GM18508 (cell line): ENCODE measurements at regions not wholly inside any gene's neighbourhood (a gene's known extent, or its start where the extent isn't known, plus 50 kb on each side); places are given as distances from the start of the nearest gene placed in this dataset.
A peak's percentile ranks its signal among the peaks of the same experiment; 100 is the strongest.

Source experiments
- ATAC-seq: cut with Tn5 transposase; IDR thresholded peaks from one replicate; pipeline ENCODE4 v1.9.1; 2021; ENCODE audit warnings: moderate number of reproducible peaks; ENCODE audit not compliant: insufficient read depth, unreplicated experiment

GRCh38 chr13:40387775-40388174 is 278.7 kb downstream of the FOXO1 start:
- no peak for ATAC-seq

DNA sequence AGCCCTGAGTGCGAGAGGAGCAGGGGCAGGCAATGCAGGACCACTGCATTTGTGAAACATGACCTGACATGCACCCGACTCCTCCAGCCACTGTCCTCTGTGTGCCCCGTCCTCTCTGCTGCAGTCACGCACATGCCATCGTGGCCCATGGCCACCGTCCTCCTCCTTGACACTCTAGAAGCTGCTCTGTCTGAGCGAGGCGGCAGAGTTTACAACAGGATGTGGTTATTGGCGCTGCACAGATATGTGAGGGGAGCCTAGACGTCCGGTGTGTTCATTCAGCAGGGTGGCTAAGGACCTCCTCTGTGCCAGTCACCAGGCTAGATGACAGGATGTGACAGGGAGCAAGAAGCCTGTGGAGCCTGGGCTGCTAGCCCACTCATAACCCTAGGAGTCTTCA is 277.8 kb downstream of the FOXO1 start:
- peak; percentile 95 for ATAC-seq

GRCh38 chr13:40389081-40389641 is 277.3 kb downstream of the FOXO1 start:
- peak; percentile 33 for ATAC-seq

- ATAC-seq, result no peak
These were observed 276.0 kb downstream of the FOXO1 start for GRCh38 chr13:40390401-40390916.

- ATAC-seq, result no peak
These were observed 274.7 kb downstream of the FOXO1 start for GRCh38 chr13:40391788-40392187.

GRCh38 chr13:40394304-40394985 is 272.0 kb downstream of the FOXO1 start:
- no peak for ATAC-seq

GRCh38 chr13:40398065-40398464 is 268.4 kb downstream of the FOXO1 start:
- ATAC-seq, result no peak

GRCh38 chr13:40399756-40400155 is 266.7 kb downstream of the FOXO1 start:
- ATAC-seq, result no peak

DNA sequence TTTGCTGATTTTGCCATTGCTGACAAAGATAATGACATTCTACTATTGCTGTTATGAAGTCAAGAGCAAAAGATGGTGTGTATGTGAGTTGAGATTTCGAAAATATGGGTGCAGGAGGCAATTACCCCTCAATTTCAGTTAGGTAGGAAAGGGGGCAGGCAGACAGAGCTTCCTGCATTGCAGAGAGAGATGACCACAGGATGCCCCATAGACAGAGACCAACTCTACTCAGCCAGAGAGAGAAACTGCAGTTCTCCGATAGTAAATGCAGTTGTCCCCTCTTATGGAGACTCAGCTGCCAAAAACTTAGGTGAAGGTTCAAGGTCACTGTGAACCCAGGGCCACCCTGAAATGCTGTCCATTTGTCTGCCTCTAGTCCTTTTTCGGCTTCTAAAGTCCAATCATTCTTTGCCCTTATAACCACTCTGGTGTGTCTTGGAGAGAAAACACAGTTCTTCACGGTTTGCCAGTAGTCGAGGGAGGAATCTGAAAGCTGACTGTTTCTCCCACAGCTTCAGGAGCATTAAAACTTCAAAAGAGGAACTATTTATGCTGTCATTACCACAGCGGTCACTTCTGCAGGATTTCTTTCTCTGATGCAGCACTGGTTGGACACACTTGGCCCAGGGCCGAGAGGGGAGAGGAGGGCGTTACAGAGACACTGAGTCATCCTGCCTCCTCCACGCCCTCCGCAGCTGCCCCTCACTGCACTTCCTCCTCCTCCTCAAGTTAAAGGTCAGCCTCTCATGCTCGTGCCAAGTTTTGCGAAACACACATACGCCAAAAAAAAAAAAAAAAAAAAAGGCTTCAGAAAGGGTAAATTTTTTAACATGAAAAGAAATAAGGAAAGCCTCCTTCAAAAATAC is 264.3 kb downstream of the FOXO1 start:
- peak; percentile 96 for ATAC-seq

- ATAC-seq, result no peak
These were observed 263.5 kb downstream of the FOXO1 start for GRCh38 chr13:40402931-40403431.

DNA sequence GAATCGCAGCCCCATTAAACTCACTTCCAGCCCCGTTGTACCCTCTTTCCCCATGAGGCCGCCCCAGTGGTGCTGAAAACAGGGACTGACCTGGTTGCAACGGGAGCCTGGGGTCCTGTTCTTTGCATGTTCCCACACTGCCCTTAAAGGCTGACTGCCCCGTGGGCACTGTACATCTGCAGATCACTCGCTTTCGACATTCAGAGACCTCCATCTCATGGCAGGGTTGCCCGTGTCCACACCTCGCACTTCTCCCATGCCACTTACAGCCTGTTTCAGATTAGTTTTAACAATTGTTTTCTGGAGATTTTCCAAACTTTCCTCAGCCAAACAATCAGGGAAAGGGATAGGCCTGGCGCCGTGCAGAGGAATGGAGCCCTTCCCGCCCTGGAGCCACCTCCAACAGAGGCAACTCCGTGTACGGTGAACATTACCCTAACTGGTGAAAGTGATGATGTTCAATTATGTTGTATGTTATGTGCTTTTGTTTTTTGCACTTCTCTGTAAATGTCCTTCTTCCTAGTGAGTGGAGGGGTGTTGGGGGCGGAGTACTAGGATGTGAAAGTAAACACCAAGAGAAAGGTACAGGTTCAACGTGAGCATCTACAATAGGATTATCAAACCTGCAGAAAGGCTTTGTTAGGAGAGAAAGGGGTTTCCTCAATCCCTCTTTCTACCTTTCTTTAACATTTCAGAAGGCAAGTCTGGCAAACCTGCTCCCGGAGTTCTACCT is 262.8 kb downstream of the FOXO1 start:
- ATAC-seq, result no peak

DNA sequence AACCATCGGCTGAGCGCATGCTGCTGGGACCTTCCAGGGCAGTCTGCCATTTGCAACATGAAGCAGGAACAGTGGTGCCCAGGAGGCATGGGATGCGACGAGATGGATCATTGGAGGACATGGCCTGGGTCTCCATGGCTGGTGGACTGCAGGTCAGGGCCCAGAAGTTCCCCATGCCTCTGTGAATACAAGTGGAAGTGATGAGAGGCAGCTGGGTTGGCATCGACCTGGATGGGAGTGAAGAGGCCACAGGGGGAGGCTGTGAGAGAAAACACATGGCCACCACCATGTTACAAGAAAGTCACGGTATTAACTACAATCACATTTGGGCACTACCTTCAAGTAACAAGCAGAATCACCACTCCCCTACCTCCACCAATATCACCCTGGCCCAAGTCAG is 262.0 kb downstream of the FOXO1 start:
- no peak for ATAC-seq

DNA sequence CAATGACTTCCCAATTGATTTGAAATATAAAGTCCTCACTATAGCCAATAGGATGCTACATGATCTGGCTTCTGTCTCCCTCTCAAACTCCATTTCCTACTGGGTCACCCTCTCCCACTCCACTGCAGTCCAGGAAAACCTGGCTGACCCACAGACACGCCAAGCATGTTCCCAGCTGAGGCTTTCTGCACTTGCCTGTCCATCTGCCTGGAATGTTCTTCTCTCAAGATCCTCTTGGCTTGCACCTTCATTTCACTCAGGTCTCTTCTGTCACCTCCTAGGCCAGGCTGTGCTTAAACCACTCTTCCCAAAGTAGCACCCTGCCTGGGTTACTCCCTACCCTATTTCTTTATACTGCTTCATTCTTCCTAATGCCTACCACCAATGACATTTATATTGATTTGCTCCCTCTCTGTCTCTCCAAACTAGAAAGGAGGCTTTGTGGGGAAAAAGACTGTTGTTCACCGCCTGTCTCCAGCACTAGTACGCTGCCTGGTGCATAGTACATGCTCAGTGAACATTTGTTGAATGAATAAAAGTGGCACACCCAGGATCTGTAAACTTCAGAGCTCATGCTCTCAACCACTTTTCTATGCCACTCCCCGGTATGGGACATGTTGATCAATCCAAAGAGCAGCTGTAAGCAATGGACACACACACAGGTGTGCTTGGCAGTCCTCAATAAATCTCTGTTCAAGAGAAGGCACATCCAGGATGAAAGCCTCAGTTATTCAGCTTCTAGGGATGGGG is 261.3 kb downstream of the FOXO1 start:
- ATAC-seq, result no peak

DNA sequence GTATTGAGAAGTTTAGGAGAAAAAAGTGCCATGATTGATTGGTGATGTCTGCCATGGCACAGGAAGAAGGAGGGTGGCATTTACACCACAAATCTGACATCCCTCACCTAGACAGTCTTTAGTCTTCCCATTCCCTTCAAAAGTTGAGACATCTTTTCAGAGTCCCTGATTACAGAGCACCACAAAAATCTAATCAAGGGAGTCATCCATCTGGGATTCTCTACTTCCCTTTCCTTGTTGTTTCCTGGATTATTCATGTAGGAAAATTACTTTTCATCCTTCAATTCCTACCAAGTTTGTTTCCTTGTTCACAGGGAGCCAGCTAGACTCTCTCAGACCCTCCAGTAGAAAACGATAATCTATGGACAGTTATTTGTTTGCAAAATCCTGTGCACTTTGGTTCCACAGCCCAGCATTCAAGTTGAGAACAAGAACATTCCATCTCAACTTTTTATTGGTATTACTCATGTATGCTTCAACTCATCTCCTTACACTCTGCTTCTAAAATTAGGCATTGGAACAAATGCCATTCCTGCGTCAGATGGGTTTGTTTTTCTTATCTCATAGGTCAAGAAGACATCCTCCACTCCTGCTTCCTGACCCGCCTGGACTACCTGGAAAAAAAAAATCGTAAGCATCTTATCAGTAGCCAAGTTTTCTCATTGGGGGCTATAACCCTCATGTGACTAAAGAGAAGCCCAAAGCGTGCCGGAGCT is 259.9 kb downstream of the FOXO1 start:
- ATAC-seq, result no peak

DNA sequence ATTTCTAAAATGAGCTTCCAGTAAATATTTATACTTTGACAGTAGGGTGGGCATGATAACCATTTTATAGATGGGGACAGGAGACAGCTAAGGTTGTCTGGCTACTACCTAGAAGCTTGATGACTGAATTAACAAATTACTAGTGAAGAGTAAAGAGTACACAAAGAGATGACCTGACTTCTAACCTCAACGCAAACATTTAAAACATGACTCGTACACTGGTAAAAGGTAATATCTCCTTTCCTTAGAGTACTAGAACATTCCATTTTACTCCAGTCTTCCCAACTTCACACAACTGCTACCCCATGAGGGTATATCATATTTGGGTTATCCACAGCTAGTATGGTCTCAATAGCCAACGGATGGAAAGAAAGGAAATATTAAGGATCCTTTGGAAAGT is 258.9 kb downstream of the FOXO1 start:
- no peak for ATAC-seq

GRCh38 chr13:40408602-40409001 is 257.8 kb downstream of the FOXO1 start:
- no peak for ATAC-seq

DNA sequence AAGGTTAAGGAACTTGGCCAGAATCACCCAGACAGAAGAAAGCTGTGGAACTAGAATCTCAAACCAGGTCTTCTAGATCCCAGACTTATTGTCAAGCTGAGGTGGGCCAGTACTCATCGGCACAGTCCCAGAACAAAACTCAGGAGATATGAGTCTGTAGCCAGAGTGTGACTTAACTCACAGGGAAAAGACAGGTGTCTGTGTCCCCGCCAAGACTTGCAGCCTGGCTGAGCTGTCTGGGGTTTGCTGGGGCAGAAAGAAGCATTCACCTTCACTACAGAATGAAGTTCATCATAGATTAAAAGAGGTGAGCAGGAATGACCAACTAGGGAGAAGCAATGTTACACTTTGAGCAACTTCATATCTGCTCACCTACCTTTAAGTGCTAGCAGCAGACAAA is 257.2 kb downstream of the FOXO1 start:
- no peak for ATAC-seq

GRCh38 chr13:40410315-40410714 is 256.1 kb downstream of the FOXO1 start:
- no peak for ATAC-seq

DNA sequence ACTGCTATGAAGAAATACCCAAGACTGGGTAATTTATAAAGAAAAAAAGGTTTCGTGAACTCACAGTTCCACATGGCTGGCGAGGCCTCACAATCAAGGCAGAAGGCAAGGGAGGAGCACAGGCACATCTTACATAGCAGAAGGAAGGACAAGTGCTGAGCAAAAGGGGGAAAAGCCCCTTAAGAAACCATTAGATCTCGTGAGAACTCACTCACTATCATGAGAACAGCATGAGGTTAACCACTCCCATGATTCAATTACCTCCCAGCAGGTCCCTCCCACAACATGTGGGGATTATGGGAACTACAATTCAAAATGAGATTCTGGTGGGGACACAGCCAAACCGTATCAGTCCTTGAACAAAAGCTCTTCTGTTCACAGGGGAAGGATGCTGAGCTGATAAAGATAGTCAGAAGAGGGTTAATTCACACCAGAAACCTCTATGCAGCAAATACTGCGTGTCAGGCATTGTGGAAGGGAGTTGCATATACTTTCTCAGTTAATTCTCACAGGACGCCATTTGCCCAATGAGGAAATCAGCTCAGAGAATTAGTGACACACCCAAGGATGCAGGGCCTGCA is 246.2 kb downstream of the FOXO1 start:
- ATAC-seq, result no peak
